Embryonic facial prominence (tissue), 1 donor: ENCODE measurements at regions not wholly inside any gene's neighbourhood (a gene's known extent, or its start where the extent isn't known, plus 50 kb on each side); places are given as distances from the start of the nearest gene placed in this dataset.
"Not testable (repeated sequence)": the region's sequence is repeated elsewhere in the genome, so short reads cannot be mapped to it uniquely, and the experiment has no call there.

Source experiments
- DNase-seq: peaks from one replicate; pipeline ENCODE4 v3.0.0-alpha.2; 2016; ENCODE audit errors: extremely low spot score

GRCh38 chr9:73863924-73864323, 633.2 kb upstream of the RORB start:
- no peak for DNase-seq

GRCh38 chr9:73866451-73866850, 630.7 kb upstream of the RORB start:
- no peak for DNase-seq

- no peak for DNase-seq
These were observed 627.9 kb upstream of the RORB start for GRCh38 chr9:73869264-73869663.

GRCh38 chr9:73871636-73872035, 625.5 kb upstream of the RORB start:
- no peak for DNase-seq

- no peak for DNase-seq
These were observed 624.4 kb upstream of the RORB start for GRCh38 chr9:73872701-73873100.

- DNase-seq: no peak
These were observed 617.0 kb upstream of the RORB start for GRCh38 chr9:73880101-73880500.

- no peak for DNase-seq
These were observed 608.1 kb upstream of the RORB start for GRCh38 chr9:73889023-73889422.

- DNase-seq: no peak
These were observed 606.4 kb upstream of the RORB start for GRCh38 chr9:73890685-73891277.

DNA sequence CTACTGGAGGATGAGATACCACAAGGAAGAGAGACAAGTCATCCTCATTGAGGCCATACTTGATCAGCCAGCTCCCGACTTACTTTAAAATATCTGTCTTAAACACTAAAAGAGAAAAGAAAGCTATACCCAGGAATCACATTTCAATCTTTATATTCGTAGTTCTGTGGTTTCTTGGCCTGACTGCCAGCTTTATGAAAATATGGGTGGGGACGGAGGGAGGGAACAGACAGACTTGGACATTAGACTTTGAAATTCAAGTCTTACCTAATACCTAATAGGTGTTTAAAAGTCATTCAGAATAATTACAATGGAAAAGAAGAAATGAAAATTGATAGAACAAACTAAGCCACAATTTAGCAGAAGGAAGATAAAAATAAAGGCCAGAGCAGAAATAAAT, 604.8 kb upstream of the RORB start:
- no peak for DNase-seq

DNA sequence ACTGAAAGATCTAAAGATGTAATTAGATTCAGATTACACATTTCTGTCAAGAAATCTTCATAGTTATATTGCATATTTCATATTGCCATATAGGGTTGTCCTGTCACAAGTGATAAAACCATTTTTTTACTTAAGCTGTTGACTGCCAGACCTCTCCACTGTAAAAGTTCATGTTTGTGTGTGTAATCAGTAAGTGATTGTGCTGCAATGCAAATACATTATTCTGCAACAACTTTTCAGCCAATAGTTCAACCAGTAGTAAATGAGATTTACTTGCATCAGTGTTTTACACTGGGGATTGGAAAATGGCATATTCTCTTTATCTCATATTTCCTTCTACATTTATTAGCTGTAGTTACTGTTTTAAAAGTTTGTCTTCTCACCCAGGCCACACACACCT, 603.9 kb upstream of the RORB start:
- no peak for DNase-seq

- no peak for DNase-seq
These were observed 601.1 kb upstream of the RORB start for GRCh38 chr9:73896061-73896460.

GRCh38 chr9:73906671-73907070, 590.5 kb upstream of the RORB start:
- DNase-seq: no peak

- no peak for DNase-seq
These were observed 585.3 kb upstream of the RORB start for GRCh38 chr9:73911804-73912203.

DNA sequence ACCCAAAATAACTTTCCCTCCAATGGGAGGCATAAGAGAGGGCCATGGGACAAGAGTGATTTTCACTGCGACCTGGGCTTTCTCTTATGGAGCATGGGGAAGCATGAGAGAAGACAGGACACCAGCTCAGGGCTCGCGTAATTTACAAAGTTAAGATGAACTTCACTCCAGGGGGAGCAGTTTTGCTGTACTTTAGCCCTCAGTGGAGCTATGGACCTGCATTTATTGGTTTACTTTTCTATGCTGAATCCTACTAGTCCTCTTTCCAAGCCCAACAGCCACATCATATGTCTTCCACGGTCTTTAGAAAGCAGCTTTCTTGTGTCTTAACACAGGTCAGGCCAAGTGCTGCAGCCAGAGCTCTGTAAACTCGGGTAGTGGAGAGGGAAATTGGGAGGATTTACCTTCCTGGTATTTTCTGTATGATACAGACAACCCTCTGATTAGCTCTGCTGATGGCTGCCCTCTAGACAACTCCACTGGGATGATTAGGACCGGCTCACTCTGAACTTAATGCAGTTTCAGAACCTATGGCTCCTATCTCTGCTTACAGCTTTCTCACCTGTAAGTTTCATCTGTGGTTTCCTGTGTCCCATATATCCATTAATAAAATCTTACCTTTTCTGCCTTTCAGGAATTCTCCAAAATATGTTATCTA, 581.0 kb upstream of the RORB start:
- no peak for DNase-seq

DNA sequence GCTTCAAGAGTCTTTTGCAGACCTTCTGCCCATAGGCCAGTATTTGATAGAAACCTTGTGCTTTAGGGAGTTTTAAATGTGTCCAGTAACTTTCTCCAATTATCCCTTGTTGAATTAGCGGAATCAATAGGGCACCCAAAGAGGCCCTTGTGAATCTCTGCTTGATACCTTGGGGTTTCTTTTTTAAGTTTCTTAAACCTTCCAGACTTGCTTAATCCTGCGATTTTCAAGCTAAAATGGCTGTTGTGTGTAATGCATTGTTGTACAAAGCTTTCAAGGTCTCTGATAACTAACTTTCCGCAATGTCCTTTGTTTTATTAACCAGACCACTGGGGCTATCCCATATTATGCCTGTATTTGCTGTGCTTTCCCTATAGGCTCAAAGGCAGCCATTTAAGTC, 577.4 kb upstream of the RORB start:
- DNase-seq: no peak

GRCh38 chr9:73923796-73924195, 573.3 kb upstream of the RORB start:
- no peak for DNase-seq

DNA sequence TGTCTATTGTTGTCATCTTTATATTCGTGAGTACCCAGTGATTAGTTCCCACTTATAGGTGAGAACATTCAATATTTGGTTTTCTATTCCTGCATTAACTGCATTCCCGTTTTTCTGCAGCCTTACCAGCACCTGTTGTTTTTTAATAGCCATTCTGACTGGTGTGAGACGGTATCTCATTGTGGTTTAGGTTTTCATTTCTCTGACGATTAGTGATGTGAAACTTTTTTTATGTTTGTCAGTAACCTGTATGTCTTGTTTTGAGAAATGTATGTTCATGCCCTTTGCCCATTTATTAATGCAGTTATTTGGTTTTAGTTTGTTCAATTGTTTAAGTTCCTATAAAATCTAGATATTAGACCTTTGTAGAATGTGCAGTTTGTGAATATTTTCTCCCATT, 546.0 kb upstream of the RORB start:
- no peak for DNase-seq

DNA sequence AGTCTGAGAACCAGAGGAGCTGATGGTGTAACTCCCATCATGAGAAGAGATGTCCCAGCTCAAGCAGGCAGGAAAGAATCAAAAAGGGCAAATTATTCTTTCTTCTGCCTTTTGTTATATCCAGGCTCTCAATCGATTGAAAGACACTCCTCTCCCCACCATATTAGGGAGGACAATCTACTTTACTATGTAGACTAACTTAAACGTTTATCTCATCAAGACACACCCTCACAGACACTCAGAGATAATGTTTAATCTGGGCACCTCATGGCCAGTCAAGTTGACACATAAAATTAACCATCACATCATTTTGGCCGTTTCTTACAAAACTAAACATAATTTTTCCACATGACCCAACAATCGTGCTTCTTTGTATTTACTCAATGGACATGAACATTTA, 534.3 kb upstream of the RORB start:
- DNase-seq: no peak

DNA sequence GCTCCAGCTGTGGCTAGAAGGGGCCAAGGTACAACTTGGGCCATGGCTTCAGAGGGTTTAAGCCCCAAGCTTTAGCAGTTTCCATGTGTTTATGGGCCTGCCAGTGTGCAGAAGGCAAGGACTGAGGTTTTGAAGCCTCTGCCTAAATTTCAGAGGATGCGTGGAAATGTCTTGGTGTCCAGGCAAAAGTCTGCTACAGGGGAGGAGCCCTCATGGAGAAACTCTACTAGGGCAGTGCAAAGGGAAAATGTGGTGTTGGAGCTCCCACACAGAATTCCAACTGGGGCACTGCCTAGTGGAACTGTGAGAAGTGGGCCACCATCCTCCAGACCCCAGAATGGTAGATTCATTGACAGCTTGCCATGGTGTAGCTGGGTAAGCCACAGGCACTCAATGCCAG, 527.2 kb upstream of the RORB start:
- no peak for DNase-seq

GRCh38 chr9:73976424-73976823, 520.7 kb upstream of the RORB start:
- DNase-seq: not testable (repeated sequence)

GRCh38 chr9:73979894-73980264, 517.3 kb upstream of the RORB start:
- DNase-seq: no peak

- DNase-seq: no peak
These were observed 516.4 kb upstream of the RORB start for GRCh38 chr9:73980754-73981153.

GRCh38 chr9:73981405-73981804, 515.7 kb upstream of the RORB start:
- no peak for DNase-seq

DNA sequence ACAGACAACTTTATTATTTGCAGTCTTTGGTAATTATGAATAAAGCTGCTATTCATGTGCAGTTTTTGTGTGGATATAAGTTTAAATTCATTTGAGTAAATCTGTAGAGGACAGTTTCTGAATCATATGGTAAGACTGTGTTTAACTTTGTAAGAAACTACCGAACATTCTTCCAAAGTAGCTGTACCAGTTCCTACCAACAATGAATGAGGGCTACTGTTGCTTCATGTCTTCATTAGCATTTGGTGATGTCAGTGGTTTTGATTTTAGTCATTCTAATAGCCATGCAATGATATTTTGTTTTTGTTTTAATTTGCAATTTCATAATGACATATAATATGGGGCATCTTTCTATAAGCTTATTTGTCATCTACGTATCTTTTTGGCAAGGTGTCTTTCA, 501.3 kb upstream of the RORB start:
- DNase-seq: no peak
